Sciatic nerve (tissue), 2 donors: ENCODE measurements at regions not wholly inside any gene's neighbourhood (a gene's known extent, or its start where the extent isn't known, plus 50 kb on each side); places are given as distances from the start of the nearest gene placed in this dataset.

Experiments
- ATAC-seq: fragments of 200-7000 bp; cut with Tn5 transposase; one replicate; pipeline ENCODE4 v1.9.1; 2020; ENCODE audit warnings: mild to moderate bottlenecking, moderate library complexity
- DNase-seq: peaks from one replicate; pipeline ENCODE4 v3.0.0-alpha.2; 2020; ENCODE audit warnings: low spot score
- intact Hi-C: fragments of 100-400 bp; cut with DNase I; formaldehyde crosslinking; loops from one replicate; pipeline ENCODE4 v1.14.2; 2022
- donor health status: DM: no; HTN: no; CAD: no.
- donor health status: DM: no; HTN: no; CAD: no.

- DNase-seq (no peak), ATAC-seq (no peak)
- intact Hi-C loops: no loop called here
Observed at GRCh38 chr4:53684136-53685130, 93.1 kb upstream of the LNX1 start.

DNA sequence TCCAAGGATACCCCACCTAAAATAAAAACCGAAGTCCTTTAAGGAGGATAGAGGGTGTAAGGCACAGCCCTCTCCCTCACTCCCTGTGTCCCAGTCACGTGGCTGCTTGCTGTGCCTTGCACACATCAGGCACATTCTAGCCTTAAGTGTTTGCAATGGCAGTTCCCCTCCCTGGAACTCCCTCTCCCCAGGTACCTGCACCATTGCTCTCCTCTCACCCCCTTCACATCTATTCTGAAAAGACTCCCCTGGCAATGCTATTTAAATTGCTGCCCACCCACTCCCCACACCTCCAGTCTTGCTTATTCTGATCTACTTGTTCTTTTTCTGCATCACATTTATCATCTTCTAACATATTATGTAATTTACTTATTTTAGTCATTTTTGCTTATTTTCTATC lies 91.6 kb upstream of the LNX1 start:
- ATAC-seq: no peak
- DNase-seq: no peak
- intact Hi-C loops: no loop called here

- DNase-seq (no peak), ATAC-seq (no peak)
- intact Hi-C loops: no loop called here
Observed at GRCh38 chr4:53682196-53682595, 90.9 kb upstream of the LNX1 start.

DNA sequence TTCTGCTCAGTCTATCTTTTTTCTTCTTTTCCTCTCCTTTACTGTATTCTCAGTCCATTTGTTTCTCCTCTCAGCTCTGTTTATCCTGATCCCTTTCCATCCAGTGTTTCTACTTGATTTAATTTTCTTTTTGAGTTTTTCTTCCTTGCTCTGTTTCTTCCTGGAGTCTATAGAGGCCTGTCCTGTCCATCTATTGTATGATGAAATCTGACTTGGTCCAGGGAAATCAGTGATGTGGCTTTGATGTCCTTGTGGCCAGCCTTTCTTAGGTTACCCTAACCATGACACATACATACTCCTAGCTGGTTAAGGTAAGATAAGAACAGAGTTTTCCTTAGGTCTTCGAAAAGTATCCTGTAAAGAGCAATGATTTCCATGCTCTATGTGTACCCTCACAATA lies 89.3 kb upstream of the LNX1 start:
- intact Hi-C loops: no loop called here
- DNase-seq (no peak), ATAC-seq (no peak)

GRCh38 chr4:53680168-53680567 lies 88.9 kb upstream of the LNX1 start:
- intact Hi-C loops: no loop called here
- ATAC-seq (no peak), DNase-seq (no peak)

DNA sequence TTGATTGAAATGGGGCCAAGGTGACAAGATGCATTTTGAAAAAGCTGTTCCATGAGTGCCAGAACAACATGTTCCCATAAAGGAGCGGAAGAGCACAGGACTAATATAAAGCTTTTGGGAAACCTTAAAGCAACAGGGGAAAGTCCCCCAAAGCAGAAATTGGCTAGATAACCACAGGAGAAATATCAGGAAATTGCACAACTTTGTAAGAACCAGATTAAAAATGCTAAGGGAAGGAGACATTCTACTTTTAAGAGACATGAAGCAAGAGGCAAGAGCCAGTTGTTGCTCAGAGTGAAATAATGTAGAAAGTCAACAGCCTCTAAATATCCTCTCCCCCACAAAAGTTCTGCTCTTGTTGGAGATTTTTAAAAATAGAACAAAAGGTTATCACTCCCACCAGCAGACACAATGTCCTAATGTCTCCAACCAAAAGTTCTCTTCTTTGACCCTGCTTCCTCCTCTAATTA lies 85.2 kb upstream of the LNX1 start:
- DNase-seq (no peak), ATAC-seq (peak; percentile 79)
- intact Hi-C loops: no loop called here

DNA sequence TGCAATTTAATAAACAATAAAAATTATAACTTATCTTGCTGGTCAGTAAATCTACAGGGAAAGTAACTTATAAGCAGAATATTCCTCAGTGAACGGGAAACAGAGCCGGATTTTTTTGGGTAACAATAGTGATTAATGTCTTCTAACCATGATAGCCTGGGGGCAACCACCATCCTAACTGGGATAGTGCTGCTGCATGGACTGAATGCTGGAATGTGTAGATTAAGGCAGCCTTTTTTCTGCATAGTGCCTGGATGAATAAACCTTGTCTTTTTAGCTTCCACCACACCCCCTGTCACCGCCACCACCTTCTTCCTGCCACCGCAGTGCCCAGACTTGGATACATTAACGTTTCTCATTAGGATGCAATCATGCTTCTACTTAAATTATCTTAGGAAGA lies 83.6 kb upstream of the LNX1 start:
- intact Hi-C loops: no loop called here

GRCh38 chr4:53672873-53673272 lies 81.6 kb upstream of the LNX1 start:
- intact Hi-C loops: no loop called here
- ATAC-seq (no peak), DNase-seq (no peak)

More for the DNA sequence above, 83.6 kb upstream of the LNX1 start:
- DNase-seq (no peak), ATAC-seq (no peak)

DNA sequence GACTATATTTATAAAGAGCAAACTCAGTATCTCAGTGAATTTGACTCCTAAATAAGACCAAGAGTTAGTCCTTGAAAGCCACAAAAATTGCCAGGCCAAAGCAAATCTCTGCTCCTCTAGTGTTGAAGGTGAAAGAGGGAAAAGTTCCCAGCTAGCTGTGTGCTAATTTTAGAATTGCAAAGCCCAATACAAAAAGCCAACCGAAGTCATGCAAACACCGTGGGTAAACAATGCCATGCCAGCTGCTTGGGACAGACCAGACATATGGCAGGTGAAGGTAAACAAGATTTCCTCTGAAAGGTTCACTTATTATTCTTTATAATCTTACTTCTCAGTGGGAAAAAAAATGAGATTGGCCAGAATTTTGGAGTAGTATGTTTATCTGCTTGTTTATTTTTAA lies 80.5 kb upstream of the LNX1 start:
- intact Hi-C loops: no loop called here

DNA sequence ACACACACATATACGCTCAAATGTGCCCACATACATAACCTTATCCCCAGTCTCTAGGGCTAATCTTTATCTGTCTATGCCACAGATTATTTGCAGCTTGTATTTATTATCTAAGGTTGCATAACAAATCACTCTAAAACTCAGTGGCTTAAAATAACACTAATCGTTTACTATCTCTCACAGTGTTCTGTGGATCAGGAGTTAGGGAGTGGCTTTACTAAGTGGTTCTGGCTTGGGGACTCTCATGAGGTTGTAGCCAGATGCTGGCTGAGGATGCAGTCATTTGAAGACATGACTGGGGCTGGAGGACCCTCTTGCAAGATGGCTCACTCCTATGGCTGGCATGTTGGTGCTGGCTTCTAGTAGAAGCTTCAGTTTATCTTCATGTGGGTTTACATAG lies 68.5 kb upstream of the LNX1 start:
- ATAC-seq: no peak
- intact Hi-C loops: no loop called here
- no peak for DNase-seq

More for the DNA sequence above, 80.5 kb upstream of the LNX1 start:
- no peak for ATAC-seq
- DNase-seq: no peak

DNA sequence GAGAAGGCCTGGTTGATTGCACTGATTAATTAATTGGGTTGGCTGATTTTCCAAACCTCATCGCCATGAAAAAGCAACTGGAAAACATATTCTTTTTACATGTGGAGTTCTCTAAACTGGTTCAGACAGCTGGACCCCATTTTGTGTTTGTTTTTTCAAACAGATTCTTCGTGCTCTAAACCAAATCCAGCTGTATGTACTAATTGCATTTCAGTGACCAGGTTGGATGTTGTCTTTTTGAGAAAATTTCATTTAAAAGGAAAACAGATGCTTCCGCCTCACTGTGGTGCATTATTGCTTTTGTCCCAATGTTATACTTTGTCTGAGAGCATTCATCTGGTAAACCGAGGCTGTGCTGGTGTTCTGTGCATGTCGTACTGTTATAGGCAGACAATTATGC lies 67.8 kb upstream of the LNX1 start:
- intact Hi-C loops: no loop called here
- ATAC-seq: no peak

DNA sequence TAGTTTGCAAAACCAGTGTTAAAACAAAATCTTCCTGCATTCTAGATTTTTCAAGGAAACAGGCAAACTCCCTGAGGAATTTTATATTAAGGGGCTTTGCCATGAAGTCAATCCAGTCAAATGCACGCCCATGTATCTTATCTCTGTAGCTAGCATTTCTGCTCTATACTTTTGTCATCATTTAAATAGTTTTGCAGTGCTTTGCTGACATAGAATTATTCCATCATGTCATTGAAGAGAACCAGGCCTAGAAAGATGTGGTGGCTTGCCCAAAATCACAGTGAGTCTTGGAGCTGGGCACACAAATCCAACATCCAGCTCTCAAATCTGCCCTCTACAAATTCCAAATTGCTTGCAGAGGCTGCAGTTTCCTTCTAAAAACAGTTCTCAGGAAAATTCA lies 66.7 kb upstream of the LNX1 start:
- intact Hi-C loops: no loop called here
- ATAC-seq (no peak), DNase-seq (no peak)

More for the DNA sequence above, 67.8 kb upstream of the LNX1 start:
- DNase-seq: no peak

GRCh38 chr4:53656421-53656981 lies 65.2 kb upstream of the LNX1 start:
- DNase-seq: no peak
- ATAC-seq: peak; percentile 91

DNA sequence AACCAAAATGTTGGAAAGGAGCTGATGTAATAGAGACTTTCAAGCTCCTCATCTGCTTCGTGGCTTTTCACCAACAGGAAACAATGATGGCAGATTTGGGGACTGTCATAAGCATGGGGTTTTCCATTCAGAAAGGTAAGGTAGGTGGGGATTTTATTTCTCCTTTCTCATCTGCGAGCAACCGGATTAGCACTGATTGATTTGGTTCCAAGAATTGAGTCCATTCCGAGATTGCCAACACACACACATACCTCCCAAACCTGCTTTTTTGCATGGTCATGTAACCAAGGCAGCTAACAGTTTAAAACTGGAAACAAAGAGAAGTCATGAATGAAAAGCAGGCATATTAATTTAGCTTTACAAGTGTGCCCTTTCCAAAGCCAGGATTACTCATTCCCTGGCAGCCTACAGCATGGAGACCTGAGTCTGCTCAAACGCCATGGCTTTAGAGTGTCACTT lies 63.0 kb upstream of the LNX1 start:
- peak; percentile 12 for ATAC-seq
- intact Hi-C loops: no loop called here
- DNase-seq: no peak

More at GRCh38 chr4:53656421-53656981, 65.2 kb upstream of the LNX1 start:
- intact Hi-C loops: no loop called here

- ATAC-seq (no peak), DNase-seq (no peak)
- intact Hi-C loops: no loop called here
Observed at GRCh38 chr4:53653484-53654053, 62.3 kb upstream of the LNX1 start.

DNA sequence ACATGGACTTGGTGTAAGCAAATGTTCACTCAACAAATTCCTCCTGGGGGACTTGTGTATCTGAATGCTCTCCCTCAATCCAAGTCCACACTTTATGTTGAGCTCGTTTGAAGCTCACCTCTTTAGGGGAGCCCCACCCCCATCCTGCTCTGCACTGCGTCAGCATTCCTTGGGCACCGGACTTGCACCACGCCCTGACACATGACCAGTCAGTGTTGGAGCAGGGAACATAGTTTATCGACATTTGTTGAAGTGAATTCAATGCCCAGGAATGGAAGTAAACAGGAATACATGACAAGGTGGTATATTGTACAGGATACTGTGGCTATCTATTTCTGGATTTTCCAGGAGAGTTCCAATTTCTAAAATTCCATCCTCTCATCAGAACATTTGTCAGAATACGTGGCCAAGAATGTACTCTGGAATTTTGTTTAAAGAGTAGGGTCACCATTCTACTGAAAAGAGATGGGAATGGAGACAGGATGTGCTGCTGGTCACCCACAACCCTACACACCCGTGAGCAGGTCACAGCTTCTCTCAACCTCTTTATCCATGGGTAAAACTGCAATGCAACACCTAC lies 60.0 kb upstream of the LNX1 start:
- no peak for DNase-seq
- peak; percentile 56 for ATAC-seq
- intact Hi-C loops: no loop called here

DNA sequence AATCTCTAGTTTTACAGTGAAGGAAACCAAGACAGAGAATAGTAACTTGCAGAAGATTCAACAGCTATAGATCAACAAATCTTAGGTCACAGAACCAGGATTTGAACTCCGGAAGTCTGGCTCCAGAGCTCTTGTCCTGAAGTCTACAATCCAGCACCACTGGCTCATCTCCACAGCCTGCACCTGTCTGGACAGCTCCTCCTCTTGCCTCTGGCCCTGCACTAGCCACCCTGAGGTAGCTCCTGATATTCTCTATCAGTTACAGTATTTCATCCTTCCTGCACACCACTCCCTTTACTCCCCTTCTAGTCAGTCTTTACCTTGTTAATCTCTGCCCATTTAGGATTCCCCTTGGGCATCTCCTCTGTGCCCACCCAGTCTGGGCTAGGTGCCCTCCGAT lies 58.1 kb upstream of the LNX1 start:
- DNase-seq: no peak
- intact Hi-C loops: no loop called here
- ATAC-seq: no peak

GRCh38 chr4:53647547-53647946 lies 56.3 kb upstream of the LNX1 start:
- ATAC-seq (no peak), DNase-seq (no peak)
- intact Hi-C loops: no loop called here

DNA sequence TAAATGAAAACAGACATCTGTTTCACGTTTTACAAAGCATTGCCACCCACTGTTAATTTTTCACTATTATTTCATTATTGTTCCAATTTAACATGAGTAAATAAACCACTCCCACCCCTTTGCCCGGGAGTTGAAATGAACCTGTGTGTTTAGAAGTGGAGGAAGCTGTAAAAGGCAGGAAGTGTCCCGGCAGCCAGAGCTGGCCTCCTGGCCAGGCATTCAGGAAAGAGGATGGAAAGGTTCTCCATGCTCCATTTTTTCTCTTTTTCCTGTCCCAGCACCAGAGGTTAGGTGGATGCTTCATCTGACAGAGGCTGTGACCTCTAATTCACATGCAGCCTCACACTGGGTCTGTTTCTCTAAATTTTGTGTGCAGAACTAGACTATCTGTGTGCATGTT lies 55.5 kb upstream of the LNX1 start:
- no peak for ATAC-seq
- no peak for DNase-seq
- intact Hi-C loops: no loop called here

DNA sequence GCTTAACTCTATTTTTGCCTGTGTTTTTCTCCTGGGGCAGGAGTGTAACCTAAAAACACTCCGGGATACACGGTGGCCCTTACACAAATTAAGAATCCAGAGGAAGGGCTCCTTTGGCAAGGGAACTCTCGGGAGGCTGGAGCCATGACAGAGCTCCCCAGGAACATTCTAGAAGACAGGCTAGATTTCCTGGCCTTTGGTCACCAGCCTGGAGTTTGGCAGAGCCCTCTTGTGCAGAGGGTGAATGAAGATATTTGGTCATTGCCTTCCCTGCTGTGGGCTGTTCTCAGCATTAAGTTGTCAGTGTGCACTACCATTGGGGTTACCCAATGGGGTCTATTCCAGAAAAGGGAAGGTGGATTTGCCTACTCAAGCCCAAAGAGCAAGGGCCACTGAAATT lies 53.8 kb upstream of the LNX1 start:
- no peak for DNase-seq
- ATAC-seq: no peak
- intact Hi-C loops: no loop called here
